ENCODE measurements at regions not wholly inside any gene's neighbourhood (a gene's known extent, or its start where the extent isn't known, plus 50 kb on each side); places are given as distances from the start of the nearest gene placed in this dataset.
"Not testable (repeated sequence)": the region's sequence is repeated elsewhere in the genome, so short reads cannot be mapped to it uniquely, and the experiment has no call there.

DNA sequence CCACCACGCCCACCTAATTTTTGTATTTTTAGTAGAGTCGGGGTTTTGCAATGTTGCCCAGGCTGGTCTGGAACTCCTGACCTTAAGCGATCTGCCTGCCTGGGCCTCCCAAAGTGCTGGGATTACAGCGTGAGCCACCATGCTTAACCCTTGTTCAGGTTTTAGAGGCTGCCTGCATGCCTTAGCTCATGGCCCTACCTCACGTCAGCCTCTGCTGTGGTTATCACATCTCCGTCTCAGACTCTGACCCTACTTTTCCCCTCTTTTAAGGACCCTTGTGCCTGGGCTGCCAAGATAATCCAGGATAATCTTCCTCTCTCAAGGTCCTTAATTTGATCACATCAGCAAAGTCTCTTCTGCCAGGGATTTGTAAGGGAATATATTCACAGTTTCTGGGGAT is 98.2 kb upstream of the PMAIP1 start:
- WGBS, 2 experiments (ENCODE audit: insufficient coverage in 2 of 2) = 93 to 94% methylated on average over 6 of the region's 6 CpGs
- no peak overlapping the region for H3K4me3 ChIP-seq (ENCODE audit: extremely low read depth, insufficient read depth, low read length, poor library complexity, severe bottlenecking)
- H3K27ac ChIP-seq (ENCODE audit: low read depth, low read length, severe bottlenecking) = no peak overlapping the region
- H3K36me3 ChIP-seq (ENCODE audit: control insufficient read depth, insufficient read depth, low read length) = no peaks in the 10 kb centered on the region
- H3K4me1 ChIP-seq (ENCODE audit: control insufficient read depth, insufficient read depth, low read length, poor library complexity, severe bottlenecking) = no peaks in the 10 kb centered on the region
- H3K9me3 ChIP-seq (ENCODE audit: control insufficient read depth, low read length) = no peaks in the 10 kb centered on the region

DNA sequence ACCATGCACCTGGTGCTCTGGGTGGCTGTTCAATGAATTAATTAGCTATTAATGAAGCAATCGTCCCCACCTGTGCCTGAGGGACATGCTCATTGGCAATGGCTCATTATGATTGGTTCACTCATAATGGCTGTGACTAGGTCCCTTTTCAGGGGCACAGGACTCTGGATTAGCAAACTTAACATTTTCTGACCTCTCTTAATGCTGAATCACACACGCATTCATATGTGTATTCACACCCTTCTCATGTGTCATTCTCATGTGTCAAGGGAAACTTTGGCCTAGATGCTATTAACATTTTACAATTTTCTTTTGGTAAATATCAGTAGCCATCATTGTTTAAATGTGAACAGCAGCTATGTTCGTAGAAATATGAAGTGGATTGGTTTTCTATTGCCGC is 98.9 kb upstream of the PMAIP1 start:
- no peaks in the 10 kb centered on the region for H3K36me3 ChIP-seq (ENCODE audit: control insufficient read depth, insufficient read depth, low read length)
- no peaks in the 10 kb centered on the region for H3K9me3 ChIP-seq (ENCODE audit: control insufficient read depth, low read length)
- H3K27ac ChIP-seq (ENCODE audit: low read depth, low read length, severe bottlenecking) = no peak overlapping the region
- 90 to 92% methylated on average over 2 to 3 of the region's 4 CpGs for WGBS, 2 experiments (ENCODE audit: insufficient coverage in 2 of 2)
- no peak overlapping the region for H3K4me3 ChIP-seq (ENCODE audit: extremely low read depth, insufficient read depth, low read length, poor library complexity, severe bottlenecking)
- H3K4me1 ChIP-seq (ENCODE audit: control insufficient read depth, insufficient read depth, low read length, poor library complexity, severe bottlenecking) = no peaks in the 10 kb centered on the region

DNA sequence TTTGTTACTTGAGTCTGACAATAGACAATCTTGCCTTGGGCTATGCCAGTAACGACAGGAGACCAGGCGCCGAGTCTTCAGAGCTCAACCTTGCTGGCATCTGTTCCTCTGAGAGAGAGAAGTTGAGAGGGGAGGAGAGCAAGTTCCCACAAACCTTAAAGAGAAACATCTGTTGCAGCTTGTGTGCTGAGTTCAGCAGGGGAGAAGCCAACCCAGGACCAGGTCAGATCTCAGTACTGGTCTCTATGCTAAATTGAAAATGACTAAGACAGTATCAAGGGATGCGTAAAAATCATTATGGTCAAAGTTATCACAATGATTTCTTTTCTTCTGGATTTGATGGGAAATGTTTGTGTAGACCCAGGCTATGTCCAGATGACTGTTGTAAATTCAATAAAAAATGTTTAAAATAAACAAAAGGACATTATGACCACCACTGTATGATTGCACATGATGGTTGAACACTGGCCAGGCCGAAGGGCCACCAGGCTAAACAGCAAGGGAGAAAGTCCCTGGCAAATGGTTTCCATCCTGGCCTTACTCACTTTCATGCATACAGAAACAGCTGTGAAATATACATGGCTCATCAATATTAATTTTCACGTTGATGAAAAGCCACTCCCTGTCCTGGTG is 100.3 kb upstream of the PMAIP1 start:
- H3K27ac ChIP-seq (ENCODE audit: low read depth, low read length, severe bottlenecking) = no peak overlapping the region
- no peak overlapping the region for H3K4me3 ChIP-seq (ENCODE audit: extremely low read depth, insufficient read depth, low read length, poor library complexity, severe bottlenecking)
- 90 to 93% methylated on average over 3 to 4 of the region's 6 CpGs for WGBS, 2 experiments (ENCODE audit: insufficient coverage in 2 of 2)
- peaks cover 2% of the 10 kb centered on the region for H3K4me1 ChIP-seq (ENCODE audit: control insufficient read depth, insufficient read depth, low read length, poor library complexity, severe bottlenecking)
- no peaks in the 10 kb centered on the region for H3K36me3 ChIP-seq (ENCODE audit: control insufficient read depth, insufficient read depth, low read length)
- H3K9me3 ChIP-seq (ENCODE audit: control insufficient read depth, low read length) = no peaks in the 10 kb centered on the region

DNA sequence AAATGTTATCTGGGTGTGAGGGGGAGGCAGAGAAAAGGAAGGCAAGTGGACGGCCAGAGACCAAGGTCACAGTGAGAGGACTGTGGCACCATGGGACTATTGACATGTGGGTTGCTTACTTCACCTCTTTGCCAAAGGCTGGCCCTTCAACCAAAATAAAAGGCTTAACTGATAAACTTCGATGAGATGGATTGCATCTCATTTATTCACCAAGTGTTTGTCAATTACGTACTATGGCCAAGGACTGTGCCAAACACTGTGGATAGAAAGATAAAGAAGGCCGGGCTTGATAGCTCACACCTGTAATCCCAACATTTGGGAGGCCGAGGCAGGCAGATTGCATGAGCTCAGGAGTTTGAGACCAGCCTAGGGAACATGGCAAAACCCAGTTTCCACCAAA is 98.7 kb upstream of the CCBE1 start:
- Histone ChIP-seq H3K4me3 (ENCODE audit: extremely low read depth, insufficient read depth, low read length, poor library complexity, severe bottlenecking) (no peak overlapping the region), H3K9me3 (ENCODE audit: control insufficient read depth, low read length) (no peaks in the 10 kb centered on the region), H3K27ac (ENCODE audit: low read depth, low read length, severe bottlenecking) (no peak overlapping the region), H3K4me1 (ENCODE audit: control insufficient read depth, insufficient read depth, low read length, poor library complexity, severe bottlenecking) (peaks cover 2% of the 10 kb centered on the region), H3K36me3 (ENCODE audit: control insufficient read depth, insufficient read depth, low read length) (no peaks in the 10 kb centered on the region)
- WGBS, 2 experiments (ENCODE audit: insufficient coverage in 2 of 2) = 90 to 97% methylated on average over 3 to 5 of the region's 5 CpGs

DNA sequence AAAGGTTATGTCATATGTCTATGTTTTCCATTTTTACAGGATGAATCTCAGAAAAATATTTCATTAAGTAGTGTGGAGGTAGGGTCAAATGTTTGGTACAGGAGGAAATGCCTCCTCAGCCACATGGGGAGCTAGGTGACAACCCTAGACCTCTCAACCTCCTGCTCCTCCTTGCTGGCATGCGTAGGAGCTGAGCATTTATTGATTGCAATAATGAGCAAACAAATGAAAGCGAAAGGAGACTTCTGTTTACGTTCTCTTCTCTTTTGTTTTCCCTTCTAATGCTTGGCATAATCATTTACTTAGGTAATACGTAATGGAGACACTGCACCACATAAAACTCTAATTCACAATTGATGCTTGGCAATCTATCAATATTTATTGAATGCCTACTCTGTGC is 95.1 kb upstream of the CCBE1 start:
- no peaks in the 10 kb centered on the region for H3K36me3 ChIP-seq (ENCODE audit: control insufficient read depth, insufficient read depth, low read length)
- H3K27ac ChIP-seq (ENCODE audit: low read depth, low read length, severe bottlenecking) = no peak overlapping the region
- H3K4me1 ChIP-seq (ENCODE audit: control insufficient read depth, insufficient read depth, low read length, poor library complexity, severe bottlenecking) = peaks cover 9% of the 10 kb centered on the region
- WGBS, 2 experiments (ENCODE audit: insufficient coverage in 2 of 2) = 87 to 100% methylated on average over 3 of the region's 4 CpGs
- H3K9me3 ChIP-seq (ENCODE audit: control insufficient read depth, low read length) = no peaks in the 10 kb centered on the region
- H3K4me3 ChIP-seq (ENCODE audit: extremely low read depth, insufficient read depth, low read length, poor library complexity, severe bottlenecking) = no peak overlapping the region

DNA sequence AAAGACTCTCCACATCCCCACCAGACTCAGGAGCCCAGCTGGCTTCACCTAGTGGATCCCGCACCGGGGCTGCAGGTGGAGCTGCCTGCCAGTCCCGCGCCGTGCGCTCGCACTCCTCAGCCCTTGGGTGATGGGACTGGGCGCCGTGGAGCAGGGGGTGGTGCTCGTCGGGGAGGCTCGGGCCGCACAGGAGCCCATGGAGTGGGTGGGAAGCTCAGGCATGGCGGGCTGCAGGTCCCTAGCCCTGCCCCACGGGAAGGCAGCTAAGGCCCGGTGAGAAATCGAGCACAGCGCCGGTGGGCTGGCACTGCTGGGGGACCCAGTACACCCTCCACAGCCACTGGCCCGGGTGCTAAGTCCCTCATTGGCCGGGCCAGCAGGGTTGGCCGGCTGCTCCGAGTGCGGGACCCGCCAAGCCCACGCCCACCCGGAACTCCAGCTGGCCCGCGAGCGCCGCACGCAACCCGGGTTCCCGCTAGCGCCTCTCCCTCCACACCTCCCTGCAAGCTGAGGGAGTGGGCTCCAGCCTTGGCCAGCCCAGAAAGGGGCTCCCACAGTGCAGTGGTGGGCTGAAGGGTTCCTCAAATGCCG is 93.2 kb upstream of the CCBE1 start:
- H3K4me3 ChIP-seq (ENCODE audit: extremely low read depth, insufficient read depth, low read length, poor library complexity, severe bottlenecking); H3K4me1 ChIP-seq (ENCODE audit: control insufficient read depth, insufficient read depth, low read length, poor library complexity, severe bottlenecking); H3K9me3 ChIP-seq (ENCODE audit: control insufficient read depth, low read length); H3K27ac ChIP-seq (ENCODE audit: low read depth, low read length, severe bottlenecking); H3K36me3 ChIP-seq (ENCODE audit: control insufficient read depth, insufficient read depth, low read length): not testable (repeated sequence)
- 96 to 97% methylated on average over 8 to 23 of the region's 36 CpGs for WGBS, 2 experiments (ENCODE audit: insufficient coverage in 2 of 2)

DNA sequence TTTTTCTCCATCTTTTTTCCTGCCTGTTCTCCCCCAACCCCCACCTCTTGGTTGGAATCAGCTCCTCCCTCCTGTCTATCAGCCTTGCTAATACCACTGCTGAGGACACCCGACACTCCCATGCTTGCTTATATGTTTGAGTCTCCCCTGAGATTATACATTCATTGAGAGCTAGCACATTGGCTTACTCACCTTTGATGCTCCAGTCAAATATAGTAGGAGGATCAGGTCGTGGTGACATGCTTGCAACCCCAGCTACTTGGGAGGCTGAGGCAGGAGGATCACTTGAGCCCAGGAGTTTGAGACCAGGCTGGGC is 91.5 kb upstream of the CCBE1 start:
- Histone ChIP-seq H3K36me3 (ENCODE audit: control insufficient read depth, insufficient read depth, low read length) (no peaks in the 10 kb centered on the region), H3K9me3 (ENCODE audit: control insufficient read depth, low read length) (no peaks in the 10 kb centered on the region), H3K4me1 (ENCODE audit: control insufficient read depth, insufficient read depth, low read length, poor library complexity, severe bottlenecking) (peaks cover 7% of the 10 kb centered on the region), H3K27ac (ENCODE audit: low read depth, low read length, severe bottlenecking) (no peak overlapping the region), H3K4me3 (ENCODE audit: extremely low read depth, insufficient read depth, low read length, poor library complexity, severe bottlenecking) (no peak overlapping the region)
- WGBS, 2 experiments (ENCODE audit: insufficient coverage in 2 of 2) = 100% methylated on average over 1 of the region's 2 CpGs; no CpG with 5 or more reads in 1 of the 2 experiments

DNA sequence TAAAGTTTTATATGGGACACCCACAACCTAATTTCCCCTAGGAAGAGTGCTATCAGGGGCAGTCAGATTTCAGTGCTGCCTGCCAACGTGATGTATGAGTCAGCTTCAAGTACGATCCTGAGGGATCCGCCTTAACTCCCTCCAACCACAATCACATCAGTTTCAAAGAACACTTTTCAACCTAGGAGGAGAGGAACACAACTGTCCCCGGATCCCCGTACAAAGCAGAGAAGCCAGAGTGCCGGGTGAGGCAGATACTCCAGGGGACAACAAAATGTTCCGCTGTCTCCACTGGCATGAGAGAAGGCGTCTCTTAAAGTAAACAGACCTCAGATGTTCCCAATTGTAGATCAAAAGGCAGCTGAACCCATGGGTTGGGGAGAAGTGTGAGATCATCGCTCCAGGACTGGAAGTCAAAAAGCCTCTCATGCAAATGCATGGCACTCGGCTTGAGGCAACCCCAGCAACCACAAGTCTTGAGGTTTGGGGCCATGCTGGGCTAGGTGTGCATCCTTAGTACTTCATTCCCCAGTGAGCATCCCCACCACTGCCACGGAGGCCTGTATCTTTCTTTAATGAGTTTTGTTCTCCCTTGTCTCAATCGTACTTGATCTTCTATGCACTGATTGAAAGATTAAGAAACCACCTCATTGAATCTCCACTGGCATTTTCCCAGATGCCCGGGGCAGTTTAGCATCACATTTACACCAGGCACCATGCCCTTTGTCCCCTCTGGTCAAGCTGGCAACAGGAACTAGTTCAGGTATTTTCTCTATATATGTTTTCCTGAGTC is 91.0 kb upstream of the CCBE1 start:
- Histone ChIP-seq H3K36me3 (ENCODE audit: control insufficient read depth, insufficient read depth, low read length) (no peaks in the 10 kb centered on the region), H3K4me3 (ENCODE audit: extremely low read depth, insufficient read depth, low read length, poor library complexity, severe bottlenecking) (no peak overlapping the region), H3K4me1 (ENCODE audit: control insufficient read depth, insufficient read depth, low read length, poor library complexity, severe bottlenecking) (peaks cover 7% of the 10 kb centered on the region), H3K9me3 (ENCODE audit: control insufficient read depth, low read length) (no peaks in the 10 kb centered on the region), H3K27ac (ENCODE audit: low read depth, low read length, severe bottlenecking) (peak overlapping the region; percentile 30)
- WGBS, 2 experiments (ENCODE audit: insufficient coverage in 2 of 2) = 64 to 74% methylated on average over 10 to 11 of the region's 13 CpGs

DNA sequence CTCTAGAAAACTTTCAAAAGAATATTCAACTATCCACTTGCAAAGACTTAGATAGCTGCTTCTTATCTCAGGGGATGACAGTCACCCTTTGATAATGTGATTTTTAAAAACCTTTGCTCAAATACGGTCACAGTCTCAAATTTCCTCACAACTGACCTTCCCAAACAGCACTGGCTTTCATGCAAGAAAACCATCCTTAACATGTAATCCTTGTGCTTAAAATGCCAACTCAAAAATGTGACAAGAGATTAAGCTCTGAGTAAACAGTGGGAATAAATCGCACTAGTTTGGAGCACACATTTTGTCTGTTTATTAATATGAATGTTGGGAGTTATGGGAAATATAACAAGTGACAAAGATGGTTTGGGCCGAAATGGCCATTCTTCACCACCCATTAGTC is 87.5 kb upstream of the CCBE1 start:
- 80 to 83% methylated on average over 1 to 2 of the region's 3 CpGs for WGBS, 2 experiments (ENCODE audit: insufficient coverage in 2 of 2)
- no peaks in the 10 kb centered on the region for H3K9me3 ChIP-seq (ENCODE audit: control insufficient read depth, low read length)

DNA sequence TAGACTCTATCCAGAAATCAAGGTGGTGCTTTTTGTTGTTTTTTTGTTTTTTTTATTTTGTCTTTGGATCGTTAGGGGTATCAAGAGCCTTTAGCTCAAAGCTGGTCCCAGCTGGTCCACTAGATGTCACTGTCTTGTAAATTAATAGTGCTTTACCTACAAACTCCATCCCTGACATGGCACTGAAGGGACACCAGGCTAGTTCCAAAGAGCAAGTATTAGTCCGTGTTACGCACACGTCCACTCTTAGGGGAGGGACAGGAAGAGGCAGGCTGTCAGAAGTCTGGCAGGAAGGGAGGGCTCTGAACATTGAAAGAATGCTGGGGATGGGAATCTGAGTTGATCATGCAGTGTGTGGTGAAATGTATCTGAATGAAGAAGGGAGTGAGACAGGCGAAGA is 85.9 kb upstream of the CCBE1 start:
- peaks cover 7% of the 10 kb centered on the region for H3K4me1 ChIP-seq (ENCODE audit: control insufficient read depth, insufficient read depth, low read length, poor library complexity, severe bottlenecking)
- no peaks in the 10 kb centered on the region for H3K9me3 ChIP-seq (ENCODE audit: control insufficient read depth, low read length)
- 37 to 53% methylated on average over 4 of the region's 5 CpGs for WGBS, 2 experiments (ENCODE audit: insufficient coverage in 2 of 2)
- H3K4me3 ChIP-seq (ENCODE audit: extremely low read depth, insufficient read depth, low read length, poor library complexity, severe bottlenecking) = no peak overlapping the region
- H3K36me3 ChIP-seq (ENCODE audit: control insufficient read depth, insufficient read depth, low read length) = no peaks in the 10 kb centered on the region
- H3K27ac ChIP-seq (ENCODE audit: low read depth, low read length, severe bottlenecking) = no peak overlapping the region

More for the DNA sequence above, 87.5 kb upstream of the CCBE1 start:
- no peaks in the 10 kb centered on the region for H3K36me3 ChIP-seq (ENCODE audit: control insufficient read depth, insufficient read depth, low read length)
- H3K4me3 ChIP-seq (ENCODE audit: extremely low read depth, insufficient read depth, low read length, poor library complexity, severe bottlenecking) = no peak overlapping the region
- H3K4me1 ChIP-seq (ENCODE audit: control insufficient read depth, insufficient read depth, low read length, poor library complexity, severe bottlenecking) = peaks cover 7% of the 10 kb centered on the region
- no peak overlapping the region for H3K27ac ChIP-seq (ENCODE audit: low read depth, low read length, severe bottlenecking)

DNA sequence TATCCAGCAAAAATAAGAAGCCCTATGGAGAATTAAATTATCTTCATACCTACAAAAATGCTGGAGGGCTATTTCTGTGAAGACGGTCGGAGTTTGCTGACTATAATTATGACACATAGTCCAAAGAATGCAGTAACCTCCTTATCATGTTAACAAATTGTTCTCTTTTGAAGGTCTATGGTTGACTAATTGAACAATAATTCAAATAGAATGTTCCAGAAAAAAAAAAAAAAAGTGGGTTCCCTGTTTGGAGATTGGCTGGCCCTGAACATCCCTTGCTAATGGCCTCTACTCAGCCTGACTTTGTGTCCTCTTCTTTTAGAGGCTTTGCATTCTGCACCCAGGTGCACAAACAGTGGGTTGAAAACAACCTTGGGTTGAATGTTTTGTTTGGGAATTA is 82.8 kb upstream of the CCBE1 start:
- WGBS, 2 experiments (ENCODE audit: insufficient coverage in 2 of 2) = no CpG with 5 or more reads among the region's 2 CpGs
- H3K4me1 ChIP-seq (ENCODE audit: control insufficient read depth, insufficient read depth, low read length, poor library complexity, severe bottlenecking) = peaks cover 3% of the 10 kb centered on the region

More for the DNA sequence above, 82.8 kb upstream of the CCBE1 start:
- no peaks in the 10 kb centered on the region for H3K9me3 ChIP-seq (ENCODE audit: control insufficient read depth, low read length)
- H3K27ac ChIP-seq (ENCODE audit: low read depth, low read length, severe bottlenecking) = no peak overlapping the region
- no peaks in the 10 kb centered on the region for H3K36me3 ChIP-seq (ENCODE audit: control insufficient read depth, insufficient read depth, low read length)
- no peak overlapping the region for H3K4me3 ChIP-seq (ENCODE audit: extremely low read depth, insufficient read depth, low read length, poor library complexity, severe bottlenecking)
